Inferior parietal cortex (tissue), 1 donor: ENCODE measurements at regions not wholly inside any gene's neighbourhood (a gene's known extent, or its start where the extent isn't known, plus 50 kb on each side); places are given as distances from the start of the nearest gene placed in this dataset.

Source experiments
- DNase-seq: peaks from one replicate; pipeline ENCODE4 v3.0.0-alpha.2; 2016; ENCODE audit errors: extremely low spot score

GRCh38 chr5:5686356-5686755, 263.9 kb downstream of the ICE1 start:
- no peak for DNase-seq

GRCh38 chr5:5685737-5686136, 263.3 kb downstream of the ICE1 start:
- DNase-seq, result no peak

DNA sequence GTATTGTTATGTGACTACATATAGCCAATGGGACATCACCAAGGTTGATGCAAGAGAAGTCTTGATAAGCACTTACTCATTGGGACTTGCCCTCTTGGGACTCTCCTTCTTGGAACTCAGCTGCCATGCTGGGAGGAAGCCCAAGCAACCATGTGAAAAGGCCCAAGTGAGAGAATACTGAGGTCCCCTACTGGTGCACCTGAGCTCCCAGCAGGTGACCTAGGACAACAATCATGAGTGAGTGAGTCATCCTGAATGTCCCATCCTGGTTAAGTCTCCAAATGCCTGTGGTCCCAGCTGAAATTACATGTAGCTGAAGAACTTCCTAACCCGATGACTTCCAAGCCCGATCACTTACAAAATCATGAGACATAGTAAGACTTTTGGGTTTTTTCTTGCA, 260.7 kb downstream of the ICE1 start:
- DNase-seq, result no peak

DNA sequence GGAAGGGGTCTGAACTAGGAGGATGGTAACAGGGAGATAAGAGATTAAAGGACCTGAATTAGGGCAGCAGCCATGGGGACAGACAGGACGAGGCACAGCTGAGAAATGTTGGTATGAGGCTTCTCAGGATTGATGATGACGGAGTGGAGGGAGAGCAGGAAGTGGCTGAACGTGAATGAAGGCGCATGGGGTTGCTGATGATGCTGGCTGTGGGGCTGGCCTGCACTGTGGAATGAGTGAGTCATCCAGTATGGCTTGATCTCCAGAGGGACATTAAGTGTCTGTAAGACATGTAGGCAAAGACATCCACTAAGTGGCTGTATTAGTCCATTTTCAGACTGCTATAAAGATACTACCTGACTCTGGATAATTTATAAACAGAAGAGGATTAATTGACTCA, 256.4 kb downstream of the ICE1 start:
- DNase-seq, result no peak

DNA sequence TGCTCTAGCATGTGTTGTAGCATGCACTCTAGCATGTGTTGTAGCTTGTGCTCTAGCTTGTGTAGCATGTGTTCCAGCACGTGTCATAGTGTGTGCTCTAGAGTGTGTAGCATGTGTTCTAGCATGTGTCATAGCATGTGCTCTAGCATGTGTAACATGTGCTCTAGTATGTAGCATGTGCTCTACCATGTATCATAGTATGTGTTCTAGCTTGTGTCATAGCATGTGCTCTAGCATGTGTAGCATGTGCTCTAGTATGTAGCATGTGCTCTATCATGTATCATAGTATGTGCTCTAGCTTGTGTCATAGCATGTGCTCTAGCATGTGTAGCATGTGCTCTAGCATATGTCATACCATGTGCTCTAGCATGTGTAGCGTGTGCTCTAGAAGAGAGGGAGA, 255.3 kb downstream of the ICE1 start:
- no peak for DNase-seq

DNA sequence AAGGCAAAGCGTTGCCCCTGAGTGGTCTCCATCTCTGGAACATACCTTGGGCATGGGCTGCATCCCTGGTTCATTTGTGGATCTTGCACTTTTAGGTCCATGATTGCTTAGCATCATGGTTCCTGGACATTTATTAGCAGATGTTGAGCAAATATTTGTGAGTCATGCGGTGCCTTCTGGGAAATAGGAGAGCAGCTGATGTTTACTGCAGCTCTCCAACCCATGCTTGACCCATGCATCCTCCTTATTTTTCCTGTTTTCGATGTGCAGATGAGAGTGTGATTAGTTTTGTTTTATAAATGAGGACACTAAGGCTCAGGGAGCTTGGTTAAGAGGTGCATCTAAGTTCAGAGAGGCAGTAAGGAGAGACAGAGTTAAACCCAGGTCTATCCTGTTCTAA, 253.7 kb downstream of the ICE1 start:
- DNase-seq, result no peak

DNA sequence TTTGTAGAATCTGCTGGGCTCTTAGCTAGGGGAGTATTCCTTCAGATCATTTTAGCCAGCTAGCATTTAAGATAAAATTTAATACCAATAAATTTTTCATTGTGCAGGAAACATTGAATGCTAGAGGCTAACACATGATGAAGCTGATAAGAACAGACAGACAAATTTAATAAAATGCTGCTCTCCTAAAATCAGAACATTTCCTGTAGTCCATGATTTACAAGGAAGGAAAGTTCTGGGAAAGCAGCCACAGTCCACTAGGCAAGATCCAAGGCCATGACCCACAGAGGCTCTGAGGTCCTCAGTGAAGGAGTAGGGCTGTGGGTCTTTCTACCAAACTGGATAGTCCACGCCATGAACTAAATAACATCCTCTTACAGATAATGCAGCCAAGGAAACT, 253.0 kb downstream of the ICE1 start:
- DNase-seq, result no peak

- no peak for DNase-seq
These were observed 249.3 kb downstream of the ICE1 start for GRCh38 chr5:5671823-5672222.

DNA sequence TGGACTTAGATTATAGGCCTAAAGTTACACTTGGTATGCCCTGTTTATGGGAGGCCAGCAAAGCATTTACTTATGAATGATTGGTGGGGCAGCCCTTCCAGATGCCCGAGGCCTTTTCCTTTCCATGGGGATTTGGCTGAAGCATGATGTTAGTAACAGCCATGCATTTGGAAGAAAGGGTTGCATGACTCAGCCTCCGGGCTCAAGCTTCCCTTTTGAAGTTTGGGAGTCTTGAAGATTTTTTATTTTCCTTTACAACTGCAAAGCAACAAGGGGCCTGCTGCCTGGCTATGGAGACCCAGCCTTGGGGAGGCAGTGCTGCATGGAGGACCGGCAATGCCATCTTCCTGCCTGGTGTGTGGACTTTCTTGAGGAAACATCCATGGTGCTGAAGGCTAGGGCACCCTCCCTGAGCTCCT, 244.7 kb downstream of the ICE1 start:
- no peak for DNase-seq

DNA sequence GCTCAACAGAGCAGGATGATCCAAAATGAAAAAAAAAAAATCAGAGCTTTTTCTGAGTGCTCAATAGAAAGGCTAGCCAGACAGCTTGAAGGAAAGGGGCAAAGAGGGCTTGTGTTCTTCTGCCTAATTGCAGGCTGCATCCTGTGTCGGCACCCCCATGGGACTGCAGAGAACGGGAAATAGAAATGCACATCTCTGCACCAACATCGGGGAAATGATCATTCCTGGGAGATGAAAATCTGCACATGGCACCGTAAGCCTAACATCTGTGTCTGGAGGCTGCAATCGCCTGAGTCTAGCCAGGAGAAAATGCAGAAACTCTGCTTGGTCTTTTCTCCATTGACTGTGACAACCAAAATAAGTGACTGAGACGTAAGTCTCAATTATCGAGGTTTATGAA, 243.9 kb downstream of the ICE1 start:
- no peak for DNase-seq

DNA sequence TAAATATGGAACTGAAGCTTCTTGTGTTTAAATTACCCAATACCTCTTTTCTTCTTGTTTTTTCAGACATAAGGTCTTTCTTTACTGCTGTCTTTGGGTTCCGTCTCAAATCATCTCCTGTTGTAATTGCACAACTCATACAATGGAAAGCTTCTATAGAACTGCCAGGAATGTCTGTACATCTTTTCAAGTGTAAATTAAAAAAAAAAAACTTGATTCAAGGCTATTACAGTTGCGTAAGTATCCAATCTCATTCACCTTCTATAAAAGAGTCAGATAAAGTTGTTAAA, 243.5 kb downstream of the ICE1 start:
- DNase-seq, result no peak

DNA sequence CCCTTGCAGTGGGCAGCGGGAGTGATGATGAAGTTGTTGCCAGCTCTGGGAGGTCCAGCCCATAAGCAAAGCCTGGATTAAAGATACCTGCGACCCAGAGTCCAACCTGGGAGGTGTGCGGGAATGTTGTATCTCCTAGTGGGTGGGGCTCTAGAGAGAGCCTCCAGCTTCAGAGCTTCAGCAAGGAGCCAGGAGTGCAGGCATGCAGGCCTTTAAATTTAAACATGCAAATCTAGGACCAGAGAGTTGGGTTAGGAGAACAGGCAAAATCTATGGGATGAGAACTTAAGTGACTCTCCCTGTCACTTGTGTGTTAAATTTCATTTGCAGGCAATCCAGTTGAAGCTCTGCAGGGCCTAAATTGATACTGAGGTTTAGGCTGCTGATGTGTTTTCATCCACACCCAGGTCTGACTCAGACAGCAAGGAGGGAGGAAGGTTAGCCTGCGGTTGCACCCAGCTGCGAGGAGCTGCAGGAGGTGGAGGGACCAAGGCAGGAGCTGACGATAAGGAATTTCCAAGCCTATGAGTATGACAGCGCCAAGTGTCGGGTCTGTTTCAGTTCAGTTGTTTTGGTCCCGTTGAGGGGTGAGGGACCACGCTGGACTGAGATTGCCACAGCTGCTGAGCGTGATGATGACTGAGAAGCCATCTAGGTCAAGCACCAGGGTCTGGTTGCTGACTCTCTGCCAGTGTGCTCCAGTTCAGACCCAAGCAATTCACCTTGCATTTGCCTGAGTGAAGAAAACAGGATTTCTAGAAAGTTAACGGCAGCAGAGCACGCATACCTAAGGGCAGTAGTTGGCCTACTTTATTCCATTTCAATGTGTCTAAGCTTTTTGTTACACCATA, 243.0 kb downstream of the ICE1 start:
- DNase-seq, result no peak

- DNase-seq, result no peak
These were observed 236.5 kb downstream of the ICE1 start for GRCh38 chr5:5658889-5659465.

- DNase-seq, result peak; percentile 68
These were observed 235.7 kb downstream of the ICE1 start for GRCh38 chr5:5658226-5658625.

GRCh38 chr5:5652181-5652580, 229.7 kb downstream of the ICE1 start:
- DNase-seq, result no peak

DNA sequence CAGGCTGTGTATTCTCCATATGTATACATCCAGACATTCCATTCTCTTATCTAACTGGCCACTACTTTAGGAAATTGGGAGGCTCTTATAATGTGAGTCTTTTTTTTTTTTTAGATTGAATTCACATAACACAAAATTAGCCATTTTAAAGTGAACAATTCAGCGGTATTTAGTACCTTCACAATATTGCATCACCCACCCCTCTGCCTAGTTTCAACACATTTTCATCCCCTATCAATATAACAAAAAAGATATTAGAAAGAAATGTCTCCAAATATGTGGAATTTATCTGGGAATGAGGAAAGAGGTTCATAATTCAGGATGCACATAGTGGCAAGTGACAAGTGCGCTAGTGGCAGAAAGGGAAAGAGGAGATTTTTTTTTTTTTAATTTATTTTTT, 228.5 kb downstream of the ICE1 start:
- no peak for DNase-seq

- no peak for DNase-seq
These were observed 227.8 kb downstream of the ICE1 start for GRCh38 chr5:5650242-5650641.

GRCh38 chr5:5649641-5650040, 227.2 kb downstream of the ICE1 start:
- DNase-seq, result no peak

- DNase-seq, result no peak
These were observed 226.2 kb downstream of the ICE1 start for GRCh38 chr5:5648694-5649093.

DNA sequence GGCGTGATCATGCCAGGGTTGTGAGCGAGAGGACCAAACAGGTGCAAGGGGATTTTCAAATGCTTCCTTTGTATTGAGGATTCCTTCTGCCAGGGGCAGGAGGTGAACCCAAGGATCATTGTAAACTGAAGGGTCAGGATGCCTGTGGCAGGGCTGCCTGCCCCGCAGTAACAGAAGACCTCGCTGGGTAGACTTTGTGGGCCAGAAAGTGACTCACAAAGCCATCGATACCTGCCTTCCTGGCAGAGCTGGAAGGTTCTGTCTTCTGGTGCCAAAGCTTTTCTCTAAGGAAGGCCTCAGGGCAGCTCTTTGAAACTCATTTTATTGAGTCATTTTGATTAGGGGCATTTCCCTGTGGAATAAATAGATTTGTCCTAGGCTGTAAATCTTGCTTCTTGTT, 223.4 kb downstream of the ICE1 start:
- no peak for DNase-seq

GRCh38 chr5:5645198-5645597, 222.7 kb downstream of the ICE1 start:
- no peak for DNase-seq

- DNase-seq, result no peak
These were observed 221.8 kb downstream of the ICE1 start for GRCh38 chr5:5644249-5644648.

DNA sequence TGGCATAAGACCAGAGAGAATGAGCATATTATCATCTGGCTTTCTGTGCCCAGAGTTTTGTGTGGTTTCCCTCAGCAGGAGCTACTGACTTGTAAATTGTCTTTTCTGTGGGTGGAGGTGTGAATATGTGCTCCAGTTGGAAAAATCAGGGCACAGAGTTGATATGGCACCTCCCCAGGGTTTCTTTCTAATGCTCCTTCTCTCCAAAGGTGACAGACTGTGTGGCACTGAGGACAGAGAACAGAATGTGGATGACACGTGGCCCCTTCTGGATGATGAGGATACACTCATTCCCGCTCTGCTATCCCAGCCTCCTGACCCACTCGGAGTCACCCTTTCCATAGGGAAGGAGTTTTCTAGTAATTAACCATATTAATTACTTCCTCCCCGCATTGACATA, 221.0 kb downstream of the ICE1 start:
- DNase-seq, result no peak

- no peak for DNase-seq
These were observed 215.7 kb downstream of the ICE1 start for GRCh38 chr5:5638211-5638610.
